ENCODE measurements at regions not wholly inside any gene's neighbourhood (a gene's known extent, or its start where the extent isn't known, plus 50 kb on each side); places are given as distances from the start of the nearest gene placed in this dataset.

DNA sequence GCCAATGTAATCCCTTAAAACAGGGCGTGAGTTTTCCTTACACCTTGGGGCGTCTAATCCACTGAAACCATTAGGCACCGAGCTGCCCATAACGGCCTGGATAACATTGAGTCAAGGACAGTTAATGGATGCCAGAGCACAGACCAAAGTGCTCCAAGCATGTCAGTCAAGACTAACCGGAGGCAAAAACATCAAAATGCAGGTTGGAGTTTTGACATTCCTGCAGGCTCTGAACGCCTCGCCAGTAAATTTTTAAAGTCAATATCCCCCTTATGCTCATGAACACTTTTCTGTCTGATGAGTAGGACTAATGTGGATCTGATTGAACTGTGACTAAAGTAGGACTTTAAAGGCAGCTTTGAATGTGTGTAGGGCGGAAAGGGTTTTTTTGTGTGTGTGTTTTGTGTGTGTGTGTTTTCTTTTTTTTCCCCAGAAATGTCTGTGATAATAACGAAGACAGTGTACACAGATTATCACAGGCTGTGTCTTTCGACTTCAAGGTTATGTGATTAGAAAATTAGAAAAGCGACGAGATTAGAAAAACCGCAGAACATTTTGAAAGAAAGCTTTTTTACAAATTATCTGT lies 194.2 kb upstream of the PROX1 start:
- no peaks in the 10 kb centered on the region for H3K4me1 ChIP-seq (ENCODE audit: control insufficient read depth in 1 of 2, insufficient read depth in 2 of 2, low read depth in 1 of 2, low read length in 1 of 2)
- H3F3A ChIP-seq (replicated peaks; ENCODE audit: insufficient read depth), result no peaks in the 10 kb centered on the region
- no peak overlapping the region for H3K4me3 ChIP-seq (ENCODE audit: low read depth in 2 of 2, low read length in 1 of 2)
- WGBS (ENCODE audit: low lambda C conversion rate), result 40% methylated on average over 13 of the region's 13 CpGs
- H4K20me1 ChIP-seq (ENCODE audit: insufficient read depth), result no peaks in the 10 kb centered on the region
- H3K36me3 ChIP-seq (replicated peaks in 1 of 2; ENCODE audit: control insufficient read depth in 1 of 2, insufficient read depth in 2 of 2, low read length in 1 of 2), result no peaks in the 10 kb centered on the region
- no peaks in the 10 kb centered on the region for H3K9me2 ChIP-seq
- no peak overlapping the region for H3K9ac ChIP-seq
- H3K4me2 ChIP-seq, result no peak overlapping the region
- no peak overlapping the region for H2AFZ ChIP-seq (ENCODE audit: low read depth)
- ChIA-PET CTCF (no interaction called here), POLR2A (no interaction called here)
- no peaks in the 10 kb centered on the region for H3K9me3 ChIP-seq
- DNase-seq, result no peak
- TF ChIP-seq RCOR1 (IDR thresholded peaks at IDR 0.05; ENCODE audit: low read length) (no peak), RAD21 (IDR thresholded peaks at IDR 0.05; ENCODE audit: low read length) (no peak), MEF2A (IDR thresholded peaks at IDR 0.05; ENCODE audit: borderline replicate concordance, low read depth) (no peak), SMC3 (IDR thresholded peaks at IDR 0.05; ENCODE audit: low read depth, low read length) (no peak), TCF12 (IDR thresholded peaks at IDR 0.05) (no peak), GATA2 (CRISPR knock-in tag; IDR thresholded peaks at IDR 0.05) (no peak), NRF1 (IDR thresholded peaks at IDR 0.05; ENCODE audit: low read depth, low read length) (no peak), JUND (IDR thresholded peaks at IDR 0.05) (no peak), YY1 (IDR thresholded peaks at IDR 0.05; ENCODE audit: low read depth) (no peak), ZBTB33 (IDR thresholded peaks at IDR 0.05; ENCODE audit: borderline replicate concordance, low read depth) (no peak), SIN3A (IDR thresholded peaks at IDR 0.05; ENCODE audit: borderline replicate concordance, low read depth, low read length) (no peak), TEAD4 (IDR thresholded peaks at IDR 0.05; ENCODE audit: borderline replicate concordance, insufficient read depth) (no peak), RFX5 (IDR thresholded peaks at IDR 0.05; ENCODE audit: low read length) (no peak), USF1 (IDR thresholded peaks at IDR 0.05; ENCODE audit: borderline replicate concordance, low read depth) (no peak), NFIC (IDR thresholded peaks at IDR 0.05; ENCODE audit: borderline replicate concordance) (no peak), ELF1 (IDR thresholded peaks at IDR 0.05) (no peak), RXRA (IDR thresholded peaks at IDR 0.05; ENCODE audit: borderline replicate concordance, low read depth) (no peak), EP300 (IDR thresholded peaks at IDR 0.05; ENCODE audit: borderline replicate concordance in 1 of 2, low read depth in 1 of 2, low read length in 1 of 2) (no peak), REST (IDR thresholded peaks at IDR 0.05; ENCODE audit: low read depth, low read length) (no peak)
- TF ChIP-seq, protein P1, sequence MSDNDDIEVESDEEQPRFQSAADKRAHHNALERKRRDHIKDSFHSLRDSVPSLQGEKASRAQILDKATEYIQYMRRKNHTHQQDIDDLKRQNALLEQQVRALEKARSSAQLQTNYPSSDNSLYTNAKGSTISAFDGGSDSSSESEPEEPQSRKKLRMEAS (IDR thresholded peaks at IDR 0.05; ENCODE audit: low read depth), result no peak
- H3K79me2 ChIP-seq (ENCODE audit: insufficient read depth), result no peaks in the 10 kb centered on the region
- H3K27me3 ChIP-seq (ENCODE audit: insufficient read depth), result no peaks in the 10 kb centered on the region
- H3K27ac ChIP-seq (ENCODE audit: low read depth in 2 of 2, low read length in 1 of 2), result no peak overlapping the region

All from SK-N-SH (cell line).